Vagina (tissue), 2 donors: ENCODE measurements at regions not wholly inside any gene's neighbourhood (a gene's known extent, or its start where the extent isn't known, plus 50 kb on each side); places are given as distances from the start of the nearest gene placed in this dataset.

Experiments used
- DNase-seq, 2 donors: peaks; one replicate each; pipeline ENCODE4 v3.0.0-alpha.2; 2017; ENCODE audit errors: extremely low spot score in 2 of 2
- H3K27ac ChIP-seq: fragments of 200-600 bp; sonication (generic); one replicate; pipeline ENCODE4 v1.5.1; 2019
- H3K27me3 ChIP-seq: fragments of 200-600 bp; sonication (generic); one replicate; pipeline ENCODE4 v1.5.1; 2019
- H3K36me3 ChIP-seq, 2 donors: fragments of 200-600 bp; sonication (generic); one replicate each; pipeline ENCODE4 v1.5.1; 2017 to 2019
- H3K4me1 ChIP-seq: fragments of 200-600 bp; sonication (generic); one replicate; pipeline ENCODE4 v1.5.1; 2019
- H3K4me3 ChIP-seq, 2 donors: fragments of 200-600 bp; sonication (generic); 1 replicate in 1 of 2; 2 replicates in 1 of 2; pipeline ENCODE4 v1.5.1; 2016 to 2019
- H3K9me3 ChIP-seq: fragments of 200-600 bp; sonication (generic); one replicate; pipeline ENCODE4 v1.5.1; 2019
- POLR2A ChIP-seq, 2 donors: fragments of 450-650 bp; IDR thresholded peaks; one replicate each; pipeline ENCODE4 v1.6.1; 2017; ENCODE audit warnings: antibody characterized with exemption in 2 of 2, mild to moderate bottlenecking in 2 of 2, moderate library complexity in 2 of 2
- POLR2AphosphoS5 ChIP-seq, 2 donors: sonication (generic); formaldehyde crosslinking; IDR thresholded peaks; one replicate each; pipeline ENCODE4 v1.9.0; 2017; ENCODE audit warnings: antibody characterized with exemption in 2 of 2, mild to moderate bottlenecking in 2 of 2, low read depth in 1 of 2; ENCODE audit not compliant: insufficient read depth in 1 of 2
- intact Hi-C: fragments of 100-400 bp; cut with DNase I; formaldehyde crosslinking; loops from one replicate; pipeline ENCODE4 v1.15.1; 2023
- TF ChIP-seq, protein P1 (sequence below), 3 experiments: fragments of 450-650 bp in 2 of 3; fragments of 200-600 bp in 1 of 3; sonication (generic) in 1 of 3; IDR thresholded peaks; one replicate each; pipeline ENCODE4 v1.5.1; 2017 to 2019; ENCODE audit warnings: antibody characterized with exemption in 3 of 3, mild to moderate bottlenecking in 2 of 3, moderate library complexity in 2 of 3

DNA sequence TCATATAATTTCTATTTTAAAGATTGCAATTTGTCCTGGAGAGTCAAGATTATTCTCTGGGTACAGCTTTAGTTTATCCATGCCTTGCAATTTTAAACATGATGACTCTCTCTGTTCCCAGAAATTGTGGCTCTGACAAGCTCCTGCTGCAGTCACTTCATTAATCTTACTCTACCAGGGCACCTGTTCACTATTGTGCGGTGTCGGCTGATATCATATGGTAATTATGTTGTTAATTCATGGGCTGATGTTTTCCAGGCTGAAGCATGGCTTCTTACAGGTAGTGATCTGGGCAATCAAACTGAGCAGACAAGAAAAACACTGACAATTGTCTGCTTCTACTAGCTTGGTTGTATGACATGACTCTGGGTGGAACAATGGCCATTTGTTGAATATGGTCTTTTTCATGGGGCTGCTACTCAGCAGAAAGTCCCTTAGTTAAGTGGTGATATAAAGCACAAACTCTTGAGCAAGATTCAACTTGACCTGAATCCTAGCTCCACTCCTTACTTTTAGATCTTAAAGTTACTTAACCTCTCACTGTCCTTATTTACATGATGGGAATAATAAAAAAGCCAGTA is 230.7 kb downstream of the FAT3 start:
- H3K27ac ChIP-seq = no peak overlapping the region
- H3K27me3 ChIP-seq = no peaks in the 10 kb centered on the region
- no peak overlapping the region for H3K4me3 ChIP-seq
- H3K9me3 ChIP-seq = no peaks in the 10 kb centered on the region
- TF ChIP-seq POLR2AphosphoS5 (IDR thresholded peaks at IDR 0.05; ENCODE audit: insufficient read depth in 1 of 2, low read depth in 1 of 2) = no peak
- TF ChIP-seq POLR2A (IDR thresholded peaks at IDR 0.05) = no peak
- TF ChIP-seq, protein P1, sequence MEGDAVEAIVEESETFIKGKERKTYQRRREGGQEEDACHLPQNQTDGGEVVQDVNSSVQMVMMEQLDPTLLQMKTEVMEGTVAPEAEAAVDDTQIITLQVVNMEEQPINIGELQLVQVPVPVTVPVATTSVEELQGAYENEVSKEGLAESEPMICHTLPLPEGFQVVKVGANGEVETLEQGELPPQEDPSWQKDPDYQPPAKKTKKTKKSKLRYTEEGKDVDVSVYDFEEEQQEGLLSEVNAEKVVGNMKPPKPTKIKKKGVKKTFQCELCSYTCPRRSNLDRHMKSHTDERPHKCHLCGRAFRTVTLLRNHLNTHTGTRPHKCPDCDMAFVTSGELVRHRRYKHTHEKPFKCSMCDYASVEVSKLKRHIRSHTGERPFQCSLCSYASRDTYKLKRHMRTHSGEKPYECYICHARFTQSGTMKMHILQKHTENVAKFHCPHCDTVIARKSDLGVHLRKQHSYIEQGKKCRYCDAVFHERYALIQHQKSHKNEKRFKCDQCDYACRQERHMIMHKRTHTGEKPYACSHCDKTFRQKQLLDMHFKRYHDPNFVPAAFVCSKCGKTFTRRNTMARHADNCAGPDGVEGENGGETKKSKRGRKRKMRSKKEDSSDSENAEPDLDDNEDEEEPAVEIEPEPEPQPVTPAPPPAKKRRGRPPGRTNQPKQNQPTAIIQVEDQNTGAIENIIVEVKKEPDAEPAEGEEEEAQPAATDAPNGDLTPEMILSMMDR (IDR thresholded peaks at IDR 0.05) = no peak
- H3K4me1 ChIP-seq = no peaks in the 10 kb centered on the region
- intact Hi-C loops = no loop called here
- no peaks in the 10 kb centered on the region for H3K36me3 ChIP-seq
- no peak for DNase-seq

DNA sequence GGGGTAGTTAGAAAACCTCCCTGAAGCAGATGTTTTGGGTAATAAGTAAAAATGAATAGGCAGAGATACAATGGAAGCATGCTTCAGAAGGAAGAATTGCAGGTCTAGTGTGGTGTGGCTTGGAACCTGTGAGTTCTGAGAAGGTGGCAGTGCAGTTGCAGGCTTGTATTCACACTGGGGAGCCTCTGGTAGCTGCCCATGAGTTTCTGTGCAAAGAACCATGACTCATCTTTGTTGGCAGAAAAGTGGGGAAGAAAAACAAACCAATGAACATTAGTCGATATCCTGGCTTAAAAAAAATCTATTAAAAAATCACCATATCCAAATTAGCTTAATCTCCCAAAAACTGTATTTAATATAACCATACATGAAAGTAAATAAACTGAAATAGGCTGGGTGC is 232.6 kb downstream of the FAT3 start:
- TF ChIP-seq, protein P1 (IDR thresholded peaks at IDR 0.05) = no peak

DNA sequence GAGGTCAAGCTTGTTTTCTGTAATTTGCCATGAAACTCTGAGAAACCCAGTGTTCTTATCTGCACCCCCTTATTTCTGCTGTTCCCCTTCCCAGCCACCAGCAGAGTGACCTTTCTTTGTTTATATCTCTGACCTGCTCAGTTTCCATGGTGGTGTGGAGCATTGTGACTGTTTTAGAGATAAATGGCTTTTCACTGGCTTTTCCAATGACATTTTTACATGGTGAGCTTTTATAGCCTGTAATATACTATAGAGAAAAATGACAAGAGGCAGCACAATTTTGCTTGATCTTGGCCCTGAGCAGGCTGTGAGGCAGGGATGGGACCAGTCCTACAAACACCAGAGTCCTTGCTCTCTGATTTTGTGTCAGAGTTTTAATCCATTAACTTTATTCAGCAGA is 233.9 kb downstream of the FAT3 start:
- no peaks in the 10 kb centered on the region for H3K27me3 ChIP-seq
- H3K4me1 ChIP-seq = no peaks in the 10 kb centered on the region
- no peak for TF ChIP-seq POLR2A (IDR thresholded peaks at IDR 0.05)
- TF ChIP-seq, protein P1 (IDR thresholded peaks at IDR 0.05) = no peak
- TF ChIP-seq POLR2AphosphoS5 (IDR thresholded peaks at IDR 0.05; ENCODE audit: insufficient read depth in 1 of 2, low read depth in 1 of 2) = no peak
- no peaks in the 10 kb centered on the region for H3K9me3 ChIP-seq
- H3K4me3 ChIP-seq = no peak overlapping the region
- no peak overlapping the region for H3K27ac ChIP-seq
- intact Hi-C loops = no loop called here
- H3K36me3 ChIP-seq = no peaks in the 10 kb centered on the region
- DNase-seq = no peak

More for the DNA sequence above, 232.6 kb downstream of the FAT3 start:
- DNase-seq = no peak
- Histone ChIP-seq H3K27me3 (no peaks in the 10 kb centered on the region), H3K27ac (no peak overlapping the region), H3K9me3 (no peaks in the 10 kb centered on the region), H3K36me3 (no peaks in the 10 kb centered on the region), H3K4me3 (no peak overlapping the region), H3K4me1 (no peaks in the 10 kb centered on the region)
- intact Hi-C loops = no loop called here

DNA sequence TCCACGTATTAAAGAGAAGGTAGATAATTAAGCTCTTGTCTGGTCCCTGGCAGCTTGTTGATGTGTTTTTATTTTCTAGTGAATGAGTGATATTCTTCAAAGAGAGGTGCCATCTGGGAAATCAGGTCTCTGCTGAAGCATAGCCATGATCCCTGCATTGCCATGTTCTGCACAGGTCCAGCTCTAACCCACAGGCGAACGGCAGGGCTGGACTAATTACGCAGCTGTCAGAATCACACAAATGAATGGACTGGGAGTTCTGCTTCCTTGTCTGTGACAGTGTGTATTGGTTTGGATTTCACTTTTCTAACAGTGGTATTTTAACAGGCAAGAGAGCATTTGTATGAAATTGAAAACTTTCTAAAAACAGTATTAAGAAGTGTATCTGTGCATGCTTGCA is 235.6 kb downstream of the FAT3 start:
- DNase-seq = no peak
- TF ChIP-seq, protein P1 (IDR thresholded peaks at IDR 0.05) = no peak
- no peak for TF ChIP-seq POLR2A (IDR thresholded peaks at IDR 0.05)
- no peak for TF ChIP-seq POLR2AphosphoS5 (IDR thresholded peaks at IDR 0.05; ENCODE audit: insufficient read depth in 1 of 2, low read depth in 1 of 2)

DNA sequence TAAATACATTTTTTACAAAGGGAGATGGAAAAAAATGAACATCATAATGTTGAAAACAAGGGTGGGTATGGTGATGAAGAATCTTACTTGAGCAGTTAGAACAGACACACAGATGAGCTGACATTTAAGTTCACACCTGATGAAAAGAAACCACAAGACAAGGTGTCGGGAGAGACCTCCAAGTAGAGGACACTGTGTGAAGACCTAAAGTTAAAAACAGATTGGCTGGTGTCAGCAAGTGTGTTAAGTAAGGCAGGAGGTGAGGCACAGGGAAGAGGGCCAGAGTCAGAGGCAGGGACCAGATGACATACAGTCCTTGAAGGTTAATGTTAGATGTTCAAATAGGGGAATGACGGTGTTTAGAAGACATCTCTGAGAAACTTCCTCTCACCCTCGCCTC is 236.8 kb downstream of the FAT3 start:
- no peaks in the 10 kb centered on the region for H3K27me3 ChIP-seq
- TF ChIP-seq POLR2AphosphoS5 (IDR thresholded peaks at IDR 0.05; ENCODE audit: insufficient read depth in 1 of 2, low read depth in 1 of 2) (no peak), POLR2A (IDR thresholded peaks at IDR 0.05) (no peak)
- TF ChIP-seq, protein P1 (IDR thresholded peaks at IDR 0.05) = no peak
- H3K36me3 ChIP-seq = no peaks in the 10 kb centered on the region
- no peak overlapping the region for H3K4me3 ChIP-seq
- intact Hi-C loops = no loop called here
- no peaks in the 10 kb centered on the region for H3K9me3 ChIP-seq
- H3K4me1 ChIP-seq = no peaks in the 10 kb centered on the region
- DNase-seq = no peak
- H3K27ac ChIP-seq = no peak overlapping the region

More for the DNA sequence above, 235.6 kb downstream of the FAT3 start:
- Histone ChIP-seq H3K4me1 (no peaks in the 10 kb centered on the region), H3K4me3 (no peak overlapping the region), H3K27ac (no peak overlapping the region), H3K36me3 (no peaks in the 10 kb centered on the region), H3K27me3 (no peaks in the 10 kb centered on the region), H3K9me3 (no peaks in the 10 kb centered on the region)
- intact Hi-C loops = no loop called here
